Right lobe of liver (tissue), 4 donors: ENCODE measurements at regions not wholly inside any gene's neighbourhood (a gene's known extent, or its start where the extent isn't known, plus 50 kb on each side); places are given as distances from the start of the nearest gene placed in this dataset.

Source experiments
- CTCF ChIP-seq, 4 donors: fragments of 200-600 bp in 3 of 4; fragments of 450-650 bp in 1 of 4; IDR thresholded peaks; one replicate each; pipeline versions ENCODE4 v1.5.1 to v1.8.0; 2016 to 2022; ENCODE audit warnings: antibody characterized with exemption in 4 of 4, mild to moderate bottlenecking in 2 of 4
- POLR2A ChIP-seq: fragments of 450-650 bp; IDR thresholded peaks from one replicate; pipeline ENCODE4 v1.6.1; 2017; ENCODE audit warnings: antibody characterized with exemption, mild to moderate bottlenecking
- donor health status: DM: no; HTN: no; CAD: no.
- donor health status: DM: no; HTN: no; CAD: no.
- donor health status: DM: no; HTN: yes; CAD: no.

- no peak for TF ChIP-seq CTCF (IDR thresholded peaks at IDR 0.05)
- no peak for TF ChIP-seq POLR2A
Observed at GRCh38 chr17:56674401-56674925, 81.0 kb downstream of the NOG start.
